ENCODE measurements at regions not wholly inside any gene's neighbourhood (a gene's known extent, or its start where the extent isn't known, plus 50 kb on each side); places are given as distances from the start of the nearest gene placed in this dataset.
A peak's percentile ranks its signal among the peaks of the same experiment; 100 is the strongest.

- DNase-seq (ENCODE audit: low read depth in 2 of 2): no peak
Measured at GRCh38 chr3:61311044-61311443, 59.8 kb upstream of the FHIT start.

DNA sequence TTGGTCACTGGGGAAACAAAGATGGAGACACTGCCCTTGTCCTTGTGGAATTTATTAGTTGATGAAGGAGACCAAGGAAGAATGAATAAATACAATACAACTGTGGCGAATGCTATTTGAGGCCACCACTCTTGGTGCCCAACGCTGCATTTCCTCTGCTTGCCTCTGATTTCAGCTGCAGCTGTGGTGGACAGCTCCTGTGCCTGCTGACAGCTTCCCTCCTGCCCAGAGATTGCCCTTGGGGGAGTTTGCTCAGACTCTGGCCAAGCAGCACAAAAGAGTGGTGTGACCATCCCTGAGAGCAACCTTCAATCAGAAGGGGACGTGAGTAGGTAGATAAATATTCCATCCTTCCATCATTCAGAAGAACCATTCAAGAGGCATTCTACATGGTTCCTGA is 64.6 kb upstream of the FHIT start:
- DNase-seq (ENCODE audit: low read depth in 2 of 2): no peak

GRCh38 chr3:61323094-61323493 is 71.8 kb upstream of the FHIT start:
- DNase-seq (ENCODE audit: low read depth in 2 of 2): no peak

GRCh38 chr3:61331929-61332552 is 80.8 kb upstream of the FHIT start:
- no peak for DNase-seq (ENCODE audit: low read depth in 2 of 2)

DNA sequence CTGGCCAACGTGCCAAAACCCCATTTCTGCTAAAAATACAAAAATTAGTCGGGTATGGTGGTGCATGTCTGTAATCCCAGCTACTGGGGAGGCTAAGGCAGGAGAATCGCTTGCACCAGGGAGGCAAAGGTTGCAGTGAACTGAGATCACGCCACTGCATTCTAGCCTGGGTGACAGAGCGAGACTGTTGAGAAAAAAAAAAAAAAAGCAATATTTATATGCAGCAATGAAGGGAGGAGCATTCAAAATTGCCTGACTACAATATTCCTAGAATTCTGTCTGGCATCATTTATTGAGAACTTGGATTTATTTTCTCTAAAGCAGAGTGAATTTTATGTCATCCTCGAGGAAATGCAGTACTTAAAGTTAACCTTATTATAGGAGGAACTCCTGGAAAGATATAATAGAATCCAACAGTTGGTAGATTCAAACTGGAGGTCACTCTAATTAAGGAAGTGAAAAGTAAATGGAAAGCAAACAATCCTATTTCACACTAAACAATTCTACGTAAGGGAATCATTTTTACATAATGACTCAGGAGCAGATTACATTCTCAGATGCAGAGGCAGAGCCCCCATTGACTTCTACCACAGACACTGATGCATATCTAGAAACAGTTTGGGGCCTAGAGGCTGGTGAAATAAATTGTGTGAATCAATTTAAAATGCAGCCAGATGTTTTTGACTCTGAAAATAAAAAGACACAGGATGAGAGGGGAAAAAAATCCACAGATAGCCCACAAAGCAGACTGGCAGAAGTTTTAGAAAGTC is 82.1 kb upstream of the FHIT start:
- no peak for DNase-seq (ENCODE audit: low read depth in 2 of 2)

DNA sequence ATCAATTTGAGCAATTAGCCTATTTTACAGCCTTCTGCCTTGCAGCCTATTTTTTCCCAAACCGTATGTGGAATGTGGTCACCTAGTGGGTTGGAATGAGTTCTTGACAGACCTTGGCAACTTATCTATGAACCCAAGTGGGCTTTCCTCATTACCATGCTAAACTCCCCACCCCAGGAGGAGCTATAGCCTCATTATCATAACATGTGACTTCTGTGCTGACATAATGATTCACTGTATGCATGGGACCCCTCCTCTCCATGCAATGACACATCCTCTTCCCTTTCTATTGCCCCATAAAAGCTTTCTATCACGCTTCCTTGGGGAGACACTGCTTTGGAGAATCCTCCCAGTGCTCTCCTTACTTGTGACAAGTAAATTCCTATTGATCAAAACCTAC is 83.5 kb upstream of the FHIT start:
- DNase-seq (ENCODE audit: low read depth in 2 of 2): no peak

GRCh38 chr3:61340931-61341461 is 89.7 kb upstream of the FHIT start:
- DNase-seq (ENCODE audit: low read depth in 2 of 2): no peak

- no peak for DNase-seq (ENCODE audit: low read depth in 2 of 2)
Measured at GRCh38 chr3:61343543-61343942, 92.3 kb upstream of the FHIT start.

- no peak for DNase-seq (ENCODE audit: low read depth in 2 of 2)
Measured at GRCh38 chr3:61345020-61345419, 93.8 kb upstream of the FHIT start.

DNA sequence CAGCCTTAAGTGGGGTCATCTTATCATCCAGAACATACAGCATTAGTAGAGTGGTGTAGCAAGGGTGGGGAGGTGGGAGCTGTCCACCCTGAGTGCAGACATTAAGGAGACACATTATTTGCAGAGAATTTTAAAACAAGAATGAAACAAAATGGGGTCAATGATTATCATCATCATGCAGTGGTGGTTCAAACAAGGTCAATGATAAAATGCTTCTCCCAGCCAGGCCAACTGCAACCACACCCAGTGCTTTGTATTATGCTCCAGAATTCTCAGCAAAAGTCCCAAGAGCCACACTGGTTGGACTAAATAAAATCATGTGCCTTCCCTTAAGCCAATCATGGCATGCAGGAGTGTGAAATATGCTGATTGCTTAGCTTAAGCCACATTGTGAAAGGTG is 96.7 kb upstream of the FHIT start:
- no peak for DNase-seq (ENCODE audit: low read depth in 2 of 2)

GRCh38 chr3:61349717-61350116 is 98.5 kb upstream of the FHIT start:
- no peak for DNase-seq (ENCODE audit: low read depth in 2 of 2)

GRCh38 chr3:61350782-61351309 is 99.6 kb upstream of the FHIT start:
- DNase-seq (ENCODE audit: low read depth in 2 of 2): no peak

DNA sequence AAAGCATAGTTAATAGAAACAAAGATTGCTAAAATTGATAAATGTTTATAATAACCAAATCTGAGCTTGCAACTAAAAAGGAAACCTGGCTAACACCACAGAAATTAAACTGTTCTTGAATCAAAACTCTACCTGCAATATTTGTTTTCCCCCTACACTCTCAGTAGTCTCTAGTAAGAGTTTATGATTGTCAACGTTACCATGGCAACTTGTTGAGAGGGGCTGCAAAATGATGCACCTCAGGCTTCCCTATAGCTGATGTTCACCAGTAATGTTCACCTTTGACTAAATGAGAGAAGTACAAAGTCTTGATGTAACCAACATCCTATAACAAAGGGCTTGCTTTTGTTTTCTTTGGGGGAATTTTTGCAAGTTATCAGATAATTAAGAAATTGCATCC is 101.1 kb upstream of the FHIT start:
- no peak for DNase-seq (ENCODE audit: low read depth in 2 of 2)

DNA sequence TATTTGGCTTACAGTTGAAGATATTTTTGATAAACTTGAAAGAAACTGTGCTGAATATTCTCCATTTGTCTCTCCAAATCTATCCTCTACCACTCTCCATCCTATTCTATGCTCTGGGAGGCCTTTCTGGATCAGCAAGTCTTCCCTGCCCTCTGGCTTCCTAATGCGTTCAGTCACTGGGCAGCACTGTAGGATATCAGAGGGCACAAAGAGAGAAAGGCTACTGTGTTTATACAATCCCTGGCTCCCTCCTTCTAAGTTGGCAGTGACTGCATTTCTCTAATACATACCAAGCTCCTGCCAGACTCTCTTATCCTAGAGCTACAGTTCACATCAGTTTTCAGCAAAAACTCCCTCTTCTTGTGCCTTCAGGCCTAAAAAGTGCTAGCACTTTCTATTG is 102.1 kb upstream of the FHIT start:
- no peak for DNase-seq (ENCODE audit: low read depth in 2 of 2)

- no peak for DNase-seq (ENCODE audit: low read depth in 2 of 2)
Measured at GRCh38 chr3:61354604-61355003, 103.4 kb upstream of the FHIT start.

DNA sequence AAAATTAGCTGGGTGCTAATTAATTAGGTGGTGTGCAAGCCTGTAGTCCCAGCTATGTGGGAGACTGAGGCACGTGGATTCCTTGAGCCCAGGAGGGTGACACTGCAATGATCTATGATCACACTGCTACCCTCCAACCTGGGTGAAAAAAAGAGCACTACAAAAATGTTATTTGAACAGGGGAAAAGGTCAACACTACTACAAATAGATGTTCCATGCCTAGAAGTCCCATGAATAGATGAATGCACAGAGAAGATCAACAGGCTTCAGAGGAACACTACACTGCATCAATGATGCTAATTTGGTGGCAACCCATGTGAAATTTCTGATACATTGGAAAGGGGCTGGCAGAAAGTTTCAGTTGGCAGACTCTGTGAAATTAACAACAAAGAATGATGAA is 105.4 kb upstream of the FHIT start:
- no peak for DNase-seq (ENCODE audit: low read depth in 2 of 2)

DNA sequence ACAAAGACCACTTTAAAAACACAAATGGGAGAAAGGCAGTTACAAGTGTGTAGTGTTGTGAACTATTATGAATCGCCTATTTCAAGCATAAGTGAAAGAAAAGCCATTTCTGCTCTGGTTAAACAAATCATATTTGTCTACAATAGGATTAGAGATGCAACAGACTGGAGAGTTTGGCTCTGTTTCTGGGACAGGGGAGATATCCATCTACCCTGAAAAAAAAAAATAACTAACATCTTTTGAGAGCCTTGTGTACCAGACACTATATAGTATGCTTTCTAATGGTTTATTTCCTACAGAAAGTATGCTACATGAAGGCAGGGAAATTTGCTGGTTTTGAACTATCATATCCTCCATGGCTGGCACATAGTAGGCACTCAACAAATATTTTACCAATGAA is 106.7 kb upstream of the FHIT start:
- DNase-seq (ENCODE audit: low read depth in 2 of 2): no peak

GRCh38 chr3:61358364-61358763 is 107.1 kb upstream of the FHIT start:
- no peak for DNase-seq (ENCODE audit: low read depth in 2 of 2)

DNA sequence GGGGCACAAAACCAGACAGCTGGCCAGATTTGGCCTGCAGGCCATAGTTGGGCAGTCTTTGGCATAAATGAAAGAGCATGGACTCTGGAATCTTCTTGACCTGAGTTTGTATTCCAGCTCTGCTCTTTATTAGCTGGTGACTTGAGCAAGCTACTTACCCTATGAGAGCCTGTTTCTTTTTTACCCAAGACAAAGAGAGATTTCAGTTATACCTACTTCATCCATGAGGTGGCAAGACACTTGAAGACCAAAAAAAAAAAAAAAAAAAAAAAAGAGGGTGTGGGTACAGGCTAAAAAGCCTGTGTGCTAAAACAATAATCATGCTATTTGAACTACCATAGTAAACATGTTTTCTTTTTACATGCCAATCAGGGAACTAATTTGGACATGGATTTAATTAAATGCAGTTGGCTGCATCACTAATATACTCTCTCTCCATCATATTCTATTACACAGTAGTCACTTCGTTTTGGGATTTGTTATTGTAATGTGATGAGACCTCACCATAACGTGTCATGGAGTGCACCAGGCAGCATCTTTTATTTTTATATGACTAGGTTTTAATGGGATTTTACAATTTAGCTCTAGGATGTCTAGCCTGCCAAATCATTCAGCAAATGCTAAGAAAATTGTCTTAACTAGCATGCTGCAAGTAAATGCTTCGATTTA is 109.2 kb upstream of the FHIT start:
- no peak for DNase-seq (ENCODE audit: low read depth in 2 of 2)

DNA sequence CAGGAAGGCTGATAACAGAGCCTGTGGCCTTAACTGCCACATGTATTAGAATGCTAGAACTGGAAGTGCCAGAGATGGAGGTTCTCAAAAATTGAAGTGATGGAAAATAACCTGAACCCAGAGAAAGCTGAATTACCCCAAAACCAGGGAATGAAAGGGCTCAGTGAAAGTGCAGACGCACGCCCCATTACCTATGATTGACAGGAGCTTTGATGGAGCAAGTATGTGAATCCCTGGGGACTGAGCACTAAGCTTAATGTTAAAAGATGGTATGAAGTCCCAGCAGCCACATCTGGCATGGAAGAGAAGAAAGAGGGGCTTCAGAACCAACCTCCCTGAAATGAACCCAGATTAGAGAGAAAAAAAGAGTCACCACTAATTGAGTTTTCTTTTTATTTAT is 118.4 kb upstream of the FHIT start:
- DNase-seq (ENCODE audit: low read depth in 2 of 2): no peak

- DNase-seq (ENCODE audit: low read depth in 2 of 2): peak in 1 of 2 donors; percentile 5
Measured at GRCh38 chr3:61371123-61371522, 119.9 kb upstream of the FHIT start.

DNA sequence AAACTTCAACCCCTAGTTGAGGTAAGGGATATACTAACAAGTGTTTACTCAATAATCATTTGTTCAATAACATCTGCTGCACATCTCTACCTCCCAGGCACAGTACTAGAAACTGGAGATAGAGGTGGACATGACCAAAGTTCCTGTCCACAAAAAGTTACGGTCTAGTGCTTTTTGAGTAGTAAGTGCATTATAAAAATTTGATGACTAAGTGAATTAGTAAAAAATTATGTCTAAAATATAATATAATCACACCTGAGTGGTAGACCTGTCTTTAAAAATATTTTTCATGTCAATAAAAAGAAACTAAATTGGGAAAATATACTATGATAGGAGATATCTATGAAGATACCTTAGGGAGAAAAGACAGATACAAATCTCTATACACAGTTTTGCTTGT is 121.5 kb upstream of the FHIT start:
- DNase-seq (ENCODE audit: low read depth in 2 of 2): no peak

GRCh38 chr3:61378311-61378710 is 127.1 kb upstream of the FHIT start:
- no peak for DNase-seq (ENCODE audit: low read depth in 2 of 2)

Data from stimulated activated CD4-positive, alpha-beta T cell treated with anti-CD3 and anti-CD28 coated beads, Interleukin-1b, Interleukin-23, amount 100 ng/mL, for 4 hours (primary cell).